HG02852 (cell line): ENCODE measurements at regions not wholly inside any gene's neighbourhood (a gene's known extent, or its start where the extent isn't known, plus 50 kb on each side); places are given as distances from the start of the nearest gene placed in this dataset.
"Not testable (repeated sequence)": the region's sequence is repeated elsewhere in the genome, so short reads cannot be mapped to it uniquely, and the experiment has no call there.

Source experiments
- ATAC-seq: cut with Tn5 transposase; IDR thresholded peaks from one replicate; pipeline ENCODE4 v1.9.1; 2021; ENCODE audit warnings: mild to moderate bottlenecking, moderate library complexity; ENCODE audit not compliant: unreplicated experiment

- no peak for ATAC-seq
Measured at GRCh38 chr6:78222226-78222625, 569.4 kb downstream of the MEI4 start.

- ATAC-seq, result no peak
Measured at GRCh38 chr6:78231002-78231401, 578.2 kb downstream of the MEI4 start.

- no peak for ATAC-seq
Measured at GRCh38 chr6:78243519-78243918, 590.7 kb downstream of the MEI4 start.

GRCh38 chr6:78251931-78252330 lies 599.1 kb downstream of the MEI4 start:
- no peak for ATAC-seq

GRCh38 chr6:78253618-78254017 lies 600.8 kb downstream of the MEI4 start:
- ATAC-seq, result peak; percentile 80

- no peak for ATAC-seq
Measured at GRCh38 chr6:78259935-78260334, 607.1 kb downstream of the MEI4 start.

- ATAC-seq, result not testable (repeated sequence)
Measured at GRCh38 chr6:78260427-78260826, 606.9 kb upstream of the IRAK1BP1 start.

- no peak for ATAC-seq
Measured at GRCh38 chr6:78268591-78269452, 598.5 kb upstream of the IRAK1BP1 start.

- ATAC-seq, result no peak
Measured at GRCh38 chr6:78300885-78301284, 566.5 kb upstream of the IRAK1BP1 start.

GRCh38 chr6:78302411-78302810 lies 564.9 kb upstream of the IRAK1BP1 start:
- no peak for ATAC-seq

- no peak for ATAC-seq
Measured at GRCh38 chr6:78308025-78308424, 559.3 kb upstream of the IRAK1BP1 start.

- ATAC-seq, result no peak
Measured at GRCh38 chr6:78322068-78322845, 545.1 kb upstream of the IRAK1BP1 start.

GRCh38 chr6:78324213-78324612 lies 543.1 kb upstream of the IRAK1BP1 start:
- ATAC-seq, result no peak

GRCh38 chr6:78340755-78341154 lies 526.6 kb upstream of the IRAK1BP1 start:
- no peak for ATAC-seq

GRCh38 chr6:78345882-78346281 lies 521.5 kb upstream of the IRAK1BP1 start:
- ATAC-seq, result no peak

GRCh38 chr6:78347191-78347916 lies 520.0 kb upstream of the IRAK1BP1 start:
- no peak for ATAC-seq

GRCh38 chr6:78353040-78353439 lies 514.3 kb upstream of the IRAK1BP1 start:
- no peak for ATAC-seq

- ATAC-seq, result no peak
Measured at GRCh38 chr6:78363688-78364087, 503.7 kb upstream of the IRAK1BP1 start.

- no peak for ATAC-seq
Measured at GRCh38 chr6:78365473-78365872, 501.9 kb upstream of the IRAK1BP1 start.

GRCh38 chr6:78377056-78377455 lies 490.3 kb upstream of the IRAK1BP1 start:
- no peak for ATAC-seq

GRCh38 chr6:78379982-78380381 lies 487.4 kb upstream of the IRAK1BP1 start:
- no peak for ATAC-seq
